ENCODE measurements at regions not wholly inside any gene's neighbourhood (a gene's known extent, or its start where the extent isn't known, plus 50 kb on each side); places are given as distances from the start of the nearest gene placed in this dataset.

DNA sequence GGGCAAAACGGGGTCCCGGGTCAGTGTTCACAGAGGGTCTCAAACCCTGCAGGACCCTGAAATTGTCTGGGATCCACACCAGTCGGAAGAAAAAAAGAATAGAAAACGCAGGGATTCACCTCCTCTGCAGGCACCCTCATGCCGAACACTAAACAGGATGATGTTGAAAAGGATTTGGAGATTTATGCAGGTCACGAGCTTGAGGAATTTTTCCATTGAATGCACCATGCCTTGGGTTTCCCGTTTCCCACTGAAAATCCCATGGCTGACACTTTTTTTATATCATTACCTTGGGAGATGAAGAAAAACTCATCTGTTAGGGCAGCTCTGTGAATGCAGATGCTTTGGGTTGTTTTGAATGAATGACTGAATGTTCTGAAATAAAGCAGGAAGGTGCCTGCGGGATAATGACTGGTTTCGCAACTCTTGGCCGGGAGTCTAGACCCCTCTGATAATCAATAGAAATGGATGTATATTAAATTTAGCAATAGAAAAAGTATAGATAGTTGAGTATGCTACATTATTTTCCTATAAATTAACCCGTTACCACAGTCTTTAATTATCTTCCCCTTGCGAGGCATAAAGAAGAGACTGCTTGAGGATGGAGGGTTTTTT is 147.5 kb upstream of the AFDN start:
- H3K4me2 ChIP-seq (ENCODE audit: low read depth, low read length): no peak overlapping the region
- DNase-seq: no peak

DNA sequence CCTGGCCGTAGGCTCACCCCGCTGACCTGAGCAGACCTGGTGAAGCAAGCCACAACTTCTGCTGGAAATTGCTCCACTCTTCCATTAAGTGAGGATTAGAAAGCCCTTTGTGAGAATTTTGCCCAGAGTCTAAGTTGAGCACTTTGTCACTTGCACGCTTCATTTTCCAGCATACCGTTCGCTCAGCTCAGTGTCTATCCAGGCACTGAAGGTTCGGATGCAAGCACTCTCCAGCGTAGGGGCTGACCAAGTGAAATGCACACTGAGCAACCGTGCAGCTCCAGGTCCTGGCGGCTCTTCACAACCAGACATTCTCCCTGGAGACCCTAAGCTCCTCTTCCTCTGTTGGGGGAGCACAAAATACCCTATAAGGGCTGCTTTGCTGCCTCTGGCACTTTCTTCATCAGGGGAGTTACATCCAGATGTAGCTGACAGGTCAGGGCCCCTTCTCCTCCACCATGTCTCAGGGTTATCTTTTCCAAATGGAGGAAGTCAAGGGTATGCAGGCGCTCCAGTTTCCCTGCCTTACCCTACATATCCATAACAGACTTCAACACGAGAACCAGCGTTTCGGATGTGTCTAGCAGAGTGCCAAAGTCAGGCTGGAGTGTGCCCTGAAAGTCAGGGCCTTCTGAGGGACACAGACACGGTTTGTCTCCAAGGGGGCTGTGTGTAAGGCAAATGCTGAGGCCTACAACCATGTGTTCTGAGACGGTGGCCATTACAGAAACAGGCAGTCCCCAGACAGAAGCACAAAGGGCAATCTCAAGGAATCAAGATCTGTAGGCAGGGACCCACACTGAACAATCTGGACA is 146.7 kb upstream of the AFDN start:
- H3K4me1 ChIP-seq (ENCODE audit: low read length): no peaks in the 10 kb centered on the region
- no peaks in the 10 kb centered on the region for H3K9me2 ChIP-seq (replicated peaks; ENCODE audit: insufficient read depth, low read length)
- TF ChIP-seq EZH2phosphoT487 (IDR thresholded peaks at IDR 0.05; ENCODE audit: low read length) (no peak), EZH2 (optimal IDR thresholded peaks at IDR 0.05; ENCODE audit: low read depth, low read length) (no peak)
- TF ChIP-seq, protein P1, sequence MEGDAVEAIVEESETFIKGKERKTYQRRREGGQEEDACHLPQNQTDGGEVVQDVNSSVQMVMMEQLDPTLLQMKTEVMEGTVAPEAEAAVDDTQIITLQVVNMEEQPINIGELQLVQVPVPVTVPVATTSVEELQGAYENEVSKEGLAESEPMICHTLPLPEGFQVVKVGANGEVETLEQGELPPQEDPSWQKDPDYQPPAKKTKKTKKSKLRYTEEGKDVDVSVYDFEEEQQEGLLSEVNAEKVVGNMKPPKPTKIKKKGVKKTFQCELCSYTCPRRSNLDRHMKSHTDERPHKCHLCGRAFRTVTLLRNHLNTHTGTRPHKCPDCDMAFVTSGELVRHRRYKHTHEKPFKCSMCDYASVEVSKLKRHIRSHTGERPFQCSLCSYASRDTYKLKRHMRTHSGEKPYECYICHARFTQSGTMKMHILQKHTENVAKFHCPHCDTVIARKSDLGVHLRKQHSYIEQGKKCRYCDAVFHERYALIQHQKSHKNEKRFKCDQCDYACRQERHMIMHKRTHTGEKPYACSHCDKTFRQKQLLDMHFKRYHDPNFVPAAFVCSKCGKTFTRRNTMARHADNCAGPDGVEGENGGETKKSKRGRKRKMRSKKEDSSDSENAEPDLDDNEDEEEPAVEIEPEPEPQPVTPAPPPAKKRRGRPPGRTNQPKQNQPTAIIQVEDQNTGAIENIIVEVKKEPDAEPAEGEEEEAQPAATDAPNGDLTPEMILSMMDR (IDR thresholded peaks at IDR 0.05; ENCODE audit: low read length): no peak
- no peaks in the 10 kb centered on the region for H3K9me3 ChIP-seq (replicated peaks; ENCODE audit: insufficient read depth, low read length)
- H3K4me3 ChIP-seq (ENCODE audit: low read length): no peak overlapping the region
- H3K27ac ChIP-seq (ENCODE audit: low read length): no peak overlapping the region
- H3F3A ChIP-seq (ENCODE audit: insufficient read depth, low read length): no peaks in the 10 kb centered on the region
- H2AFZ ChIP-seq (ENCODE audit: low read length): no peak overlapping the region
- H3K27me3 ChIP-seq (replicated peaks; ENCODE audit: insufficient read depth, low read length): peaks cover 35% of the 10 kb centered on the region
- no peaks in the 10 kb centered on the region for H4K20me1 ChIP-seq (ENCODE audit: insufficient read depth, low read length)
- no peak overlapping the region for H3K9ac ChIP-seq (ENCODE audit: low read length)
- no peak overlapping the region for H3K4me2 ChIP-seq (ENCODE audit: low read depth, low read length)
- no peaks in the 10 kb centered on the region for H3K36me3 ChIP-seq (replicated peaks; ENCODE audit: insufficient read depth, low read length)
- no peaks in the 10 kb centered on the region for H3K79me2 ChIP-seq (ENCODE audit: low read length)
- no peak for DNase-seq

More for the DNA sequence above, 147.5 kb upstream of the AFDN start:
- H3K9me3 ChIP-seq (replicated peaks; ENCODE audit: insufficient read depth, low read length): no peaks in the 10 kb centered on the region
- no peak overlapping the region for H3K9ac ChIP-seq (ENCODE audit: low read length)
- H2AFZ ChIP-seq (ENCODE audit: low read length): no peak overlapping the region
- peaks cover 35% of the 10 kb centered on the region for H3K27me3 ChIP-seq (replicated peaks; ENCODE audit: insufficient read depth, low read length)
- H3F3A ChIP-seq (ENCODE audit: insufficient read depth, low read length): no peaks in the 10 kb centered on the region
- H3K4me1 ChIP-seq (ENCODE audit: low read length): no peaks in the 10 kb centered on the region
- H3K9me2 ChIP-seq (replicated peaks; ENCODE audit: insufficient read depth, low read length): no peaks in the 10 kb centered on the region
- no peaks in the 10 kb centered on the region for H3K79me2 ChIP-seq (ENCODE audit: low read length)
- TF ChIP-seq EZH2 (optimal IDR thresholded peaks at IDR 0.05; ENCODE audit: low read depth, low read length): no peak
- TF ChIP-seq EZH2phosphoT487 (IDR thresholded peaks at IDR 0.05; ENCODE audit: low read length): no peak
- TF ChIP-seq, protein P1 (IDR thresholded peaks at IDR 0.05; ENCODE audit: low read length): no peak
- H4K20me1 ChIP-seq (ENCODE audit: insufficient read depth, low read length): no peaks in the 10 kb centered on the region
- H3K27ac ChIP-seq (ENCODE audit: low read length): no peak overlapping the region
- no peak overlapping the region for H3K4me3 ChIP-seq (ENCODE audit: low read length)
- no peaks in the 10 kb centered on the region for H3K36me3 ChIP-seq (replicated peaks; ENCODE audit: insufficient read depth, low read length)

DNA sequence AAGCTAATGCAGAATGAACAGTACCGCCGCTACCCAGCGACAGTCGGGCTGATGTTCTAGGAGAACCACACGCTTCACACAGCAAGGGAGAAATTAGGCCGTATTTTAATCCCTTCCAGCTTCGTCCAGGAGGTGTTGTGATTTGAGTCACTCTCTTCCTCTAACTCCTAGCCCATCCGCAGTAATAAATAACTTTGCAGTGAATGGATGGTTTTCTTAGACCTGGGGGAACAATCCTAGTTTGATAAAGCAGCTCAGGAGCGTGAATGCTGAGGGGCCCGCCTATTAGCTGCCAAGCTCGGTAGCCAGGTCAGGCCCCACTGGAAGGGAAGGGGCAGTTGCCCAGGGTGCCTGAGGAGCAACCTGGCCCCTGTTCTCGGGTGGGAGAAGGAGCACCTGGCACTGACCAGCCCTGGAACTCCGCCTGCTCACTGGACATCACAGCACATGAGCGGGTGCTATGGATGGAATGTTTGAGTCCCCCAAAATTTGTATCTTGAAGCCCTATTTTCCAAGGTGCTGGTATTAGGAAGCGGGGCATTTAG is 146.0 kb upstream of the AFDN start:
- Histone ChIP-seq H2AFZ (ENCODE audit: low read length) (no peak overlapping the region), H3K27ac (ENCODE audit: low read length) (no peak overlapping the region), H3K36me3 (replicated peaks; ENCODE audit: insufficient read depth, low read length) (no peaks in the 10 kb centered on the region), H3K9ac (ENCODE audit: low read length) (no peak overlapping the region), H3K4me1 (ENCODE audit: low read length) (no peaks in the 10 kb centered on the region), H3K4me3 (ENCODE audit: low read length) (no peak overlapping the region), H3K4me2 (ENCODE audit: low read depth, low read length) (no peak overlapping the region), H3F3A (ENCODE audit: insufficient read depth, low read length) (no peaks in the 10 kb centered on the region), H4K20me1 (ENCODE audit: insufficient read depth, low read length) (no peaks in the 10 kb centered on the region), H3K27me3 (replicated peaks; ENCODE audit: insufficient read depth, low read length) (peaks cover 35% of the 10 kb centered on the region), H3K9me2 (replicated peaks; ENCODE audit: insufficient read depth, low read length) (no peaks in the 10 kb centered on the region), H3K79me2 (ENCODE audit: low read length) (no peaks in the 10 kb centered on the region), H3K9me3 (replicated peaks; ENCODE audit: insufficient read depth, low read length) (no peaks in the 10 kb centered on the region)
- TF ChIP-seq, protein P1 (IDR thresholded peaks at IDR 0.05; ENCODE audit: low read length): no peak
- TF ChIP-seq EZH2phosphoT487 (IDR thresholded peaks at IDR 0.05; ENCODE audit: low read length): no peak
- TF ChIP-seq EZH2 (optimal IDR thresholded peaks at IDR 0.05; ENCODE audit: low read depth, low read length): no peak
- DNase-seq: no peak

Measured in MM.1S (cell line).